Brain pericyte (primary cell): ENCODE measurements at regions not wholly inside any gene's neighbourhood (a gene's known extent, or its start where the extent isn't known, plus 50 kb on each side); places are given as distances from the start of the nearest gene placed in this dataset.

Experiments
- DNase-seq: peaks from one replicate; pipeline ENCODE4 v3.0.0-alpha.2; 2012; ENCODE audit warnings: low read depth, low spot score

- DNase-seq: no peak
These were observed 69.0 kb upstream of the IL6 start for GRCh38 chr7:22658031-22658430.

GRCh38 chr7:22657479-22657878 lies 69.5 kb upstream of the IL6 start:
- no peak for DNase-seq

- no peak for DNase-seq
These were observed 71.2 kb upstream of the IL6 start for GRCh38 chr7:22655781-22656180.

GRCh38 chr7:22654831-22655230 lies 72.2 kb upstream of the IL6 start:
- no peak for DNase-seq

DNA sequence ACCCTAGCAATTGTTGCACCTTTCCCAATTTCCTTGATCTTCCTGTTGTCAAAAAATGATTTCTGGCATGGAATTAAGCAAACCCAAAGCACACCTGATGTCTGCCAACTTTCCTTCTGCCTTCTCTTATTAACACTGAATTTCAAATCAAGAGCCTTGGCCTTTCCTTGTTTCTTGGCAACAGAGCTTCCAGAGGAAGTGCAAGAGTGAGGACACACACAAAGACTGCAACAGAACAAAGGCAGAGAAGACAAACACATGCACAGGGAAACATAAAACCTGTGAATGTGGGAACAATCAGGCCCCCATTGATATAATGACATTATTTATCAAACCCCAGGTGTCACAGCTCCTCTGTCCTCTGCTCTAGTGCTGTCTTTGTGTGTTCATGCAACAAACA lies 73.0 kb upstream of the IL6 start:
- no peak for DNase-seq

DNA sequence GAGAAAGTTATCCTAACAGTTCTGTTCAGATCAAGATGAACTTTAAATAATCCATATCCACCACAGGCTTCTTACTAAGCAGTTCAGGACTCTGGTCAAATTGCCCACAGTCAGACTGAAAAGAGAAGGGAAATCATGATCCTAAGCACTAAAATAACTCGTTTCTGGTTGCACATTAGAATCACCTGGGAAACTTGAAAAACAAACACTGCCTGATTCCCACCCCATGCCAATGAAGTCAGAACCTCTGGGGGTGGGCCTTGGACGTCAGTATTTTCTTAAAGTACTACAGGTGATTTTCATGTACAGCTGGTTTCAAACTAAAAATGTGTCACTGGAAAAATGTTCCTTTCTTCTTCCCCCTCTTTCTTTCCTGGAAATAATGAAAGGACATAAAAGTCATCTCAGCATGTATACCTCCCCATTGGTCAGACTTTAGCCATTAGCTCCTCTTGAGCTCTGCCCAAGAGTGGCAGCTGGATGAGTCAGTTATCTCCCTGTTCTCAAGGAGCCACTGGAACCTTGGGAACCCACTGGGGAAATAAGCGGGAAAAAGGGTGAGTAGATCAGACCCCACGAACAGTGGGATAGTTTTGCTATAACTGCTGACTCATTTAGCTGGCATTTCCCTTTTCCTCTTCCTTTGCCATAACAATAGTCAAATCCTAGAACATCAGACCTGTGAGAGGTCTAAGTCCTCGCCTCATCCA lies 75.3 kb upstream of the IL6 start:
- DNase-seq: no peak

- no peak for DNase-seq
These were observed 76.0 kb upstream of the IL6 start for GRCh38 chr7:22651036-22651435.

GRCh38 chr7:22649686-22650085 lies 77.3 kb upstream of the IL6 start:
- DNase-seq: no peak

GRCh38 chr7:22647451-22648257 lies 79.3 kb upstream of the IL6 start:
- DNase-seq: no peak

DNA sequence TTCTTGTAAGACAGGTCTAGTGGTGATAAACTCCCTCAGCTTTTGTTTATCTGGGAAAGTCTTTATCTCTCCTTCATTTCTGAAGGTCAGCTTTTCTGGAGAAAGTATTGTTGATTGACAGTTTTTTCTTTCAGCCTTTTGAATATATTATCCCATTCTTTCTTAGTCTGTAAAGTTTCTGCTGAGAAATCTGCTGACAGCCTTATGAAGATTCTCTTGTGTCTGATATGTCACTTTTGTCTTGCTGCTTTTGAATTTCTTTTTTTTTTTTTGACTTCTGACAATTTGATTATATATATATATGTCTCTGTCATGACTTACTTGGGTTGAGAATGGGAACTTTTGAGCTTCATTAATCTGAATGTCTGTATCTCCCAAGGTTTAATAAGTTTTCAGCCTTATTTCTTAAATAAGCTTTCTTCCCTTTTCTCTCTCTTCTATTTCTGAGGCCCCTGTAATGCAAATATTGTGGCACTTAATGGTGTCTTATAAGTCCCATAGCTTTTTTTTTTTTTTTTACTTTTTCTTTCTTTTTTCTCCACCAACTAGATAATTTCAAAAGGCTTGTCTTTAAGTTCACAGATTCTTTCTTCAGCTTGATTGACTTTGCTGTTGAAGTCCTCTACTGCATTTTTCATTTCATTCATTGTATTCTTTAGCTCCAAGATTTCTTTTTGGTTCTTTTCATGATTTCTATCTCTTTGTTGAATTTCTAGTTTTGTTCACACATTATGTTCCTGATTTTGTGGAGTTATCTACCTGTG lies 81.4 kb upstream of the IL6 start:
- no peak for DNase-seq

DNA sequence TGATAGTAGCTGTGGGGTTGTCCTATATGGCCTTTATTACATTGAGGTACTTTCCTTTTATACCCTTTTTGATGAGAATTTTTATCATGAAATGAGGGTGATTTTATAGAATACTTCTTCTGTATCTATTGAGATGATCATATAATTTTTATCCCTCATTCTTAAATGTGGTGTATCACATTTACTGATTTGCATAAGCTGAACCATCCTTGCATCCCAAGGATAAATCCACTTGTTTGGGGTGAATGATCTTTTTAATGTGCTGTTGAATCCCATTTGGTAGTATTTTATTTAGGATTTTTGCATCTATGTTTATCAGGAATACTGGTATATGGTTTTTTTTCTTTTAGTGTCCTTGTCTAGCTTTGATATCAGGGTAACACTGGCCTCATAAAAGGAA lies 84.5 kb upstream of the IL6 start:
- DNase-seq: no peak

DNA sequence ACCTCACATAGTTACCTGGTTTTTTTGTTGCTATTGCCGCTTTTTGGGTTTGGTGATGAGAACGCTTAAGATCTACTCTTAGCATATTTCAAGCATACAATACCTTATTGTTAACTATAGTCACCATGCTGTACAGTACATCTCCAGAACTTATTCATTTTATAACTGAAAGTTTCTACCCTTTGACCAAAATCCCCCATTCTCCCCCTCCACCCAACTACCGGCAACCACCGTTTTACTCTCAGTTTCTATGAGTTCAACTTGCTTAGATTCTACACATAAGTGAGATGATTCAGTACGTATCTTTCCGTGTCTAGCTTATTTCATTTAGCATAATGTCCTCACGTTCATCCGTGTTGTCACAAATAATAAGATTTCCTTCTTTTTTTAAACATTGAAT lies 86.7 kb upstream of the IL6 start:
- no peak for DNase-seq

GRCh38 chr7:22639396-22639795 lies 87.6 kb upstream of the IL6 start:
- DNase-seq: no peak

GRCh38 chr7:22635349-22635748 lies 91.7 kb upstream of the IL6 start:
- no peak for DNase-seq

DNA sequence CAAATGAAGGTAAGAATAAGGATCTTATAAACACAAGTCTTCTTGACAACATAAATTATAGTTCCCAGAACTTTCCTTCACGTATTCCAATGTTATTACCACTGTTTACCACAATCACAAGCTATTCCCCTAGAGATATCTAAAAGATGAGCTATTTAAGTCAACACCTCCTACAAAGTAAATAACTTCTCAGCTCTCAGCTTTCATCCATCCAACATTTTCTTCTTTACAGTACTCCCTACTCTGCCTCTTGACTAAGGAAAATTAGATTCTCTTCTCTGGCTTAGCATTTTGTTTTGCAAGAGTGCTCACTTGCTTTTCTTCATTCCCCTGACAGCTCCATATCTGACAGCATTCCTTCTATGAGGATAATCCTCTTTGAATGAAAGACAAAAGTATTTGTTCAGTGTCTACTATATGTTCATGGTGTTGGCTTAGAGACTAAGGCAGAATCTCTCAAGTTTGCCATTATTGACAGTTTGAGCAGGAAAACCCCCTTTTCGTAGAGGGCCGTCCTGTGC lies 93.0 kb upstream of the IL6 start:
- no peak for DNase-seq

- no peak for DNase-seq
These were observed 93.6 kb upstream of the IL6 start for GRCh38 chr7:22633286-22633953.

GRCh38 chr7:22632674-22633073 lies 94.3 kb upstream of the IL6 start:
- no peak for DNase-seq

DNA sequence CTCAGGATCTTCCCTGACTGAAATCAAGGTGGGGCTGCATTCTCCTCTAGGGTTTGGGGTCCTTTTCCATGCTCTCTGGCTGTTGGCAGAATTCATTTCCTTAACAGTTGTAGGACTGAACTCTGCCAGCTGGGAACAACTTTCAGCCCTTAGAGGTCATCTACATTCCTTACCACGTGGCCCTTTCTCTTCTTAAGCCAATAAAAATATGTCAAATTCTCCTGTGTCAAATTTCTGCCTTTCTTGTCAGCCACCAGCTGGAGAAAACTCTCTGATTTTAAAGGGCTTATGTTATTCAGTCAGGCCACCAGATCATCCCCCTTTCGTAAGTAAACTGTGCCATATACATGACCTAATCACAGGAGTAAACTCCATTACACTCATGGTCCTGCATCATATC lies 95.3 kb upstream of the IL6 start:
- DNase-seq: no peak

DNA sequence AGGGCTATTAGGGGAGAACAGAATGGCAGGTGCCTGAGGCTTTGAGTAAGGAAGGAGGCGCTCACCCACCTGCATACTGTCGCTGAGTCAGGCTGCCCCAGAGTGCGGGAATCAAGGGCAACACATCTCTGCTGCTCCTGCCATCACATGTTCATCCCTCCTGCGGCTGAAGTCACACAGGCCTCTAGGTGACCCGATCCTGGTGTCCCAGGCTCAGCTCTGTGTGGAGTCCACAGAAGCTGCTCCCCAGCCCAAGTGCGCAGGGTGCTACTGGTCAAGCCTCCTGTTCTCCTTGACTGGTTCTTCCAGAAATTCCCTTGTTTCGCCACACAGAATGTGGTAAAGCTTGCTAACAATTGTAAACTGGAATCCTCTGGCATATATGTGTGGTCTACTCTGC lies 96.9 kb upstream of the IL6 start:
- DNase-seq: no peak

- DNase-seq: no peak
These were observed 97.9 kb upstream of the IL6 start for GRCh38 chr7:22629056-22629455.

GRCh38 chr7:22628112-22628511 lies 98.9 kb upstream of the IL6 start:
- DNase-seq: no peak

- DNase-seq: no peak
These were observed 99.9 kb upstream of the IL6 start for GRCh38 chr7:22627136-22627535.
